ENCODE measurements at regions not wholly inside any gene's neighbourhood (a gene's known extent, or its start where the extent isn't known, plus 50 kb on each side); places are given as distances from the start of the nearest gene placed in this dataset.

DNA sequence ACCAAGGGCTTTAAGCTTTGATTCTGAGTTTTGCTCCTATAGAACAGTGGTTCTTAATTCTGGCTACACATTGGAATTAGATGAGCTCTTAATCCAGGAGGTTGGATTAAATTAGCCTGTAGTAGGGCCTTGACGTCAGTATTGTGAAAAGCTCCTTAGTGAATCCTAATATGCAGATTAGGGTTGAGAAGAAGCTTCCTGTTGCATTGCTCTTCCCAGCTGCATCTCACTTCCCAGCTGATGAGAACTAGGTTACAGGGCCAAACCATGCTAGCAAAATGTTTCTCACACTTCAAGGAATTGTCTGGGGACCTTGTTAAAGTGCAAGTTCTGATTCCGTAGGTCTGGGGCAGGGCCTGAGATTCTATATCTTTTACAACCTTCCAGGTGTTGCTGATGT lies 300.0 kb downstream of the ZSWIM6 start:
- intact Hi-C loops (cut with DNase I) = no loop called here

DNA sequence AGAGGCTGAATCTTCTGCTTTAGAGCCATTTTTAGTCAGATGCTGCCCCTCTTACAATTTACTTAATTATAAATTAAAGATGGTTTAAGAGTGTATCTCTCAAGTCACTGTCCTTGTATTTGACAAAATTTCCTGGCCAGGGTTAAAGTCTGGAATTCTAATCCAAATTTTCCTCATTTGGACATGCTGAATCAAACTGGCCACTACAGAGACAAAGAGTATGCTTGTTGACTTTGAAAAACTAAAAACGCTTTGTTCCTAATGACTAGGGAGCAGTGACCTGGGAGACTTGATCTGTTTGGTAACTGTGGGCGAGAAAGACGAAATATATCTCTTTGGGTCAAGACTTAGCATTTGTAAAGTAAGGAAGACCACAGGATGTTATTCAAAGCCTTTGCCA lies 303.2 kb downstream of the ZSWIM6 start:
- H3K4me1 ChIP-seq = peaks cover 0 to 7% of the 10 kb centered on the region in 2 donors
- H3K9me3 ChIP-seq = no peaks in the 10 kb centered on the region
- H3K36me3 ChIP-seq = no peaks in the 10 kb centered on the region
- H3K27me3 ChIP-seq = no peaks in the 10 kb centered on the region
- ATAC-seq = no peak
- H3K27ac ChIP-seq = no peak overlapping the region
- no peak for DNase-seq
- TF ChIP-seq, protein P1, sequence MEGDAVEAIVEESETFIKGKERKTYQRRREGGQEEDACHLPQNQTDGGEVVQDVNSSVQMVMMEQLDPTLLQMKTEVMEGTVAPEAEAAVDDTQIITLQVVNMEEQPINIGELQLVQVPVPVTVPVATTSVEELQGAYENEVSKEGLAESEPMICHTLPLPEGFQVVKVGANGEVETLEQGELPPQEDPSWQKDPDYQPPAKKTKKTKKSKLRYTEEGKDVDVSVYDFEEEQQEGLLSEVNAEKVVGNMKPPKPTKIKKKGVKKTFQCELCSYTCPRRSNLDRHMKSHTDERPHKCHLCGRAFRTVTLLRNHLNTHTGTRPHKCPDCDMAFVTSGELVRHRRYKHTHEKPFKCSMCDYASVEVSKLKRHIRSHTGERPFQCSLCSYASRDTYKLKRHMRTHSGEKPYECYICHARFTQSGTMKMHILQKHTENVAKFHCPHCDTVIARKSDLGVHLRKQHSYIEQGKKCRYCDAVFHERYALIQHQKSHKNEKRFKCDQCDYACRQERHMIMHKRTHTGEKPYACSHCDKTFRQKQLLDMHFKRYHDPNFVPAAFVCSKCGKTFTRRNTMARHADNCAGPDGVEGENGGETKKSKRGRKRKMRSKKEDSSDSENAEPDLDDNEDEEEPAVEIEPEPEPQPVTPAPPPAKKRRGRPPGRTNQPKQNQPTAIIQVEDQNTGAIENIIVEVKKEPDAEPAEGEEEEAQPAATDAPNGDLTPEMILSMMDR (IDR thresholded peaks at IDR 0.05) = no peak
- H3K4me3 ChIP-seq = no peak overlapping the region
- intact Hi-C loops (cut with DNase I) = no loop called here

More for the DNA sequence above, 300.0 kb downstream of the ZSWIM6 start:
- ATAC-seq = no peak
- TF ChIP-seq, protein P1 (IDR thresholded peaks at IDR 0.05) = no peak
- Histone ChIP-seq H3K27me3 (no peaks in the 10 kb centered on the region), H3K9me3 (no peaks in the 10 kb centered on the region), H3K4me1 (peaks cover 0 to 10% of the 10 kb centered on the region in 2 donors), H3K27ac (no peak overlapping the region), H3K36me3 (no peaks in the 10 kb centered on the region), H3K4me3 (no peak overlapping the region)
- DNase-seq = no peak

GRCh38 chr5:61637566-61637965 lies 305.5 kb downstream of the ZSWIM6 start:
- Histone ChIP-seq H3K27me3 (no peaks in the 10 kb centered on the region), H3K4me1 (no peaks in the 10 kb centered on the region), H3K4me3 (no peak overlapping the region), H3K27ac (no peak overlapping the region), H3K9me3 (no peaks in the 10 kb centered on the region), H3K36me3 (no peaks in the 10 kb centered on the region)
- intact Hi-C loops (cut with DNase I) = no loop called here
- DNase-seq (no peak), ATAC-seq (no peak)
- TF ChIP-seq, protein P1 (IDR thresholded peaks at IDR 0.05) = no peak

GRCh38 chr5:61638476-61638875 lies 306.4 kb downstream of the ZSWIM6 start:
- TF ChIP-seq, protein P1 (IDR thresholded peaks at IDR 0.05) = no peak
- Histone ChIP-seq H3K4me3 (no peak overlapping the region), H3K27ac (no peak overlapping the region), H3K9me3 (no peaks in the 10 kb centered on the region), H3K4me1 (no peaks in the 10 kb centered on the region), H3K27me3 (no peaks in the 10 kb centered on the region), H3K36me3 (no peaks in the 10 kb centered on the region)
- no peak for ATAC-seq
- no peak for DNase-seq
- intact Hi-C loops (cut with DNase I) = no loop called here

DNA sequence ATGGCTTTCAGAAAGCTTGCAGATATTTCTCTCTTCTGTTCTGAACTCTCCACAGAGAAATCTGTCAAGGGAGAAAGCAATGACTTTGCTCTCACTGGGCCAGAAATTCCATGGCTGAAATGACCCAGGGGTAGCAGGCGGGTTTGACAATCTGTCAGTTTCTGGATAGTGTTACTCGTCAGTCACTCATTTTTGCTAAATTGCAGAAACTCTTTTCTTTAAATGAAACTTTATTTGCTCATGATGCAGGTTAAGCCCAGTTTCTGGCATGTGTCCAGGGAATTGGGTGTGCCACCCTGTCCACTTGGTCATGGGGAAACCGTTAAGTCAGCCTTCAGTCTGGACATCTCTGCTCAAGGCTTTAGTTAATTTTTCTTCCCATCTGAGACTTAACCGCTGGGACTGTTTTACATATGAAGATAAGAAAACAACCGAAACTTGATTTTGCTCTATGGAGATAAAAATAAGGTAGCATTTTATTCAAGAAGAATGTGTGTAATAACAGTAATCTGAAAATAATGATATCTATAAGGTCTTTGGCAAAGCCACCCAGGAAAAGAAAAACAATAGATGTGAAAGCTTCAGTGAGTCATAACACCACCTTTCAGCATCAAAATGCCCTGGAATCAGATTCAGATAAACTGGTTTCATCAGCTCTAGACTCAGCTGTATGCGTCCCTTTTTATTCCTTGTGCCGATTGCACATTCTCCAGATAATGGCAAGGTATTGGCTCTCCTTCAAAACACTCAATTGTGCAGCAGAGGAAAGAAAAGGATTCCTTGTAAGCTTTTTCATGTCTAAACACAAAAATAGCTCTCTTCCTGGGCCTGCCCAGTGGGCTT lies 308.3 kb downstream of the ZSWIM6 start:
- ATAC-seq (no peak), DNase-seq (no peak)
- Histone ChIP-seq H3K4me3 (no peak overlapping the region), H3K36me3 (no peaks in the 10 kb centered on the region), H3K4me1 (no peaks in the 10 kb centered on the region), H3K9me3 (no peaks in the 10 kb centered on the region), H3K27me3 (no peaks in the 10 kb centered on the region), H3K27ac (no peak overlapping the region)
- TF ChIP-seq, protein P1 (IDR thresholded peaks at IDR 0.05) = no peak
- intact Hi-C loops (cut with DNase I) = no loop called here
